ENCODE measurements at regions not wholly inside any gene's neighbourhood (a gene's known extent, or its start where the extent isn't known, plus 50 kb on each side); places are given as distances from the start of the nearest gene placed in this dataset.

DNA sequence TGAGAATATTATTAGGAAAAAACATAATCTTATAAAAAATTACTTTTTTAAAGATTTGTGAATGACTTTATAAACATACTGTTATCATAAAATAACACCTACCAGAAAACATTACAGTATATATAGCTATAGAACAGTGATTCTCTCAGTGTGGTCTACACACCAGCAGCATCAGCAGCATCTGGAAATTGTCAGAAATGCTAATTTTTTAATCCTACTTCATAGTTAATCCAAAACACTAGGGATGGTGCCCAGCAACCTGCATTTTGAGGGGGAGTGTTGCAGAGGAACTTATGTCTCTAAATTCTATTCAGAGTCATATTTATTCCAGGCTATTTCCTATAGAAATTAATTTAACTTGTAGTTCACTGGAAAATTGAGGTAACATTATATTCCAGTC is 1107.8 kb downstream of the IGSF11 start:
- DNase-seq, result no peak
- Histone ChIP-seq H3K36me3 (replicated peaks in 1 of 2; ENCODE audit: control insufficient read depth in 1 of 2, insufficient read depth in 2 of 2, low read length in 1 of 2) (no peaks in the 10 kb centered on the region), H3K27ac (ENCODE audit: low read depth in 2 of 2, low read length in 1 of 2) (peak overlapping the region in 1 of 2 experiments; percentile 89; a peak in 2 of 4 replicates), H3K4me2 (no peak overlapping the region), H3K9me3 (no peaks in the 10 kb centered on the region), H2AFZ (ENCODE audit: low read depth) (no peak overlapping the region), H3K79me2 (ENCODE audit: insufficient read depth) (no peaks in the 10 kb centered on the region), H3K27me3 (ENCODE audit: insufficient read depth) (no peaks in the 10 kb centered on the region), H3K4me3 (ENCODE audit: low read depth in 2 of 2, low read length in 1 of 2) (no peak overlapping the region), H3K4me1 (ENCODE audit: control insufficient read depth in 1 of 2, insufficient read depth in 2 of 2, low read depth in 1 of 2, low read length in 1 of 2) (peaks cover 0 to 34% of the 10 kb centered on the region in 2 experiments; a peak in 3 of 4 replicates), H3K9ac (no peak overlapping the region), H3K9me2 (no peaks in the 10 kb centered on the region), H4K20me1 (ENCODE audit: insufficient read depth) (no peaks in the 10 kb centered on the region), H3F3A (replicated peaks; ENCODE audit: insufficient read depth) (no peaks in the 10 kb centered on the region)
- CTCF ChIA-PET, result interaction anchor here (0.9 to 2.5 kb wide), 4 partner anchors 12 to 71 kb away, joined by 3 to 12 read pairs (median 4); no protein-coding TSS in a partner anchor
- TF ChIP-seq, protein P1, sequence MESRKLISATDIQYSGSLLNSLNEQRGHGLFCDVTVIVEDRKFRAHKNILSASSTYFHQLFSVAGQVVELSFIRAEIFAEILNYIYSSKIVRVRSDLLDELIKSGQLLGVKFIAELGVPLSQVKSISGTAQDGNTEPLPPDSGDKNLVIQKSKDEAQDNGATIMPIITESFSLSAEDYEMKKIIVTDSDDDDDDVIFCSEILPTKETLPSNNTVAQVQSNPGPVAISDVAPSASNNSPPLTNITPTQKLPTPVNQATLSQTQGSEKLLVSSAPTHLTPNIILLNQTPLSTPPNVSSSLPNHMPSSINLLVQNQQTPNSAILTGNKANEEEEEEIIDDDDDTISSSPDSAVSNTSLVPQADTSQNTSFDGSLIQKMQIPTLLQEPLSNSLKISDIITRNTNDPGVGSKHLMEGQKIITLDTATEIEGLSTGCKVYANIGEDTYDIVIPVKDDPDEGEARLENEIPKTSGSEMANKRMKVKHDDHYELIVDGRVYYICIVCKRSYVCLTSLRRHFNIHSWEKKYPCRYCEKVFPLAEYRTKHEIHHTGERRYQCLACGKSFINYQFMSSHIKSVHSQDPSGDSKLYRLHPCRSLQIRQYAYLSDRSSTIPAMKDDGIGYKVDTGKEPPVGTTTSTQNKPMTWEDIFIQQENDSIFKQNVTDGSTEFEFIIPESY (IDR thresholded peaks at IDR 0.05; ENCODE audit: borderline replicate concordance, low read depth), result no peak
- peak in 1 of 2 experiments; percentile 56; a peak in 1 of 4 replicates for TF ChIP-seq EP300 (IDR thresholded peaks at IDR 0.05; ENCODE audit: borderline replicate concordance in 1 of 2, low read depth in 1 of 2, low read length in 1 of 2)
- POLR2A ChIA-PET, result no interaction called here

DNA sequence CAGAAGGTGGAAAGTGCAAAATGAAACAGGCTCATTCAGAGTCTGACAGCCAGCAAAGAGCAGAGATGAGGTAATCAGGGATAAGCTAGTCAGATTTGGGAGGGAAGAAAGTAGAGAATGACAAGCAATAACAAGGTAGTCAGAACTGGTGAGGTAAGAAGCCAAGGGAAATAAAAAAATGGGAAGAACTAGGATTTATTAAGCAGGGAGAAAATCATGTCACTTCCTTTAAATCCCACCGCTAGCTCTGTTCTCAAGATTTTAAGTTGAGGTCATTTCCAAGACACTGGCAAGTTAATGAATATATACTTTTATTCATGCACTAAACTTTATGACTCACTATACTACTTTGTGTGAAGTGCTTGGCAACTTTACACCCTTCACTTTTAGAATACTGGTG is 1106.8 kb downstream of the IGSF11 start:
- H3K27ac ChIP-seq (ENCODE audit: low read depth in 2 of 2, low read length in 1 of 2), result peak overlapping the region in 1 of 2 experiments; percentile 89; a peak in 2 of 4 replicates
- H3K4me3 ChIP-seq (ENCODE audit: low read depth in 2 of 2, low read length in 1 of 2), result no peak overlapping the region
- H3K9me2 ChIP-seq, result no peaks in the 10 kb centered on the region
- CTCF ChIA-PET, result interaction anchor here (0.9 to 2.5 kb wide), 2 partner anchors 13 to 70 kb away, joined by 3 to 12 read pairs; no protein-coding TSS in a partner anchor
- no peaks in the 10 kb centered on the region for H3K79me2 ChIP-seq (ENCODE audit: insufficient read depth)
- WGBS (ENCODE audit: low lambda C conversion rate), result 65% methylated on average over 1 of the region's 1 CpG
- no peak overlapping the region for H3K4me2 ChIP-seq
- no peaks in the 10 kb centered on the region for H3F3A ChIP-seq (replicated peaks; ENCODE audit: insufficient read depth)
- H3K9me3 ChIP-seq, result no peaks in the 10 kb centered on the region
- no peak for TF ChIP-seq TEAD4 (IDR thresholded peaks at IDR 0.05; ENCODE audit: borderline replicate concordance, insufficient read depth)
- no peak for TF ChIP-seq NFIC (IDR thresholded peaks at IDR 0.05; ENCODE audit: borderline replicate concordance)
- TF ChIP-seq CHD2 (IDR thresholded peaks at IDR 0.05; ENCODE audit: low read length, partially characterized antibody), result no peak
- TF ChIP-seq, protein P2, sequence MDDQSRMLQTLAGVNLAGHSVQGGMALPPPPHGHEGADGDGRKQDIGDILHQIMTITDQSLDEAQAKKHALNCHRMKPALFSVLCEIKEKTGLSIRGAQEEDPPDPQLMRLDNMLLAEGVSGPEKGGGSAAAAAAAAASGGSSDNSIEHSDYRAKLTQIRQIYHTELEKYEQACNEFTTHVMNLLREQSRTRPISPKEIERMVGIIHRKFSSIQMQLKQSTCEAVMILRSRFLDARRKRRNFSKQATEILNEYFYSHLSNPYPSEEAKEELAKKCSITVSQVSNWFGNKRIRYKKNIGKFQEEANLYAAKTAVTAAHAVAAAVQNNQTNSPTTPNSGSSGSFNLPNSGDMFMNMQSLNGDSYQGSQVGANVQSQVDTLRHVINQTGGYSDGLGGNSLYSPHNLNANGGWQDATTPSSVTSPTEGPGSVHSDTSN (IDR thresholded peaks at IDR 0.05), result no peak
- TF ChIP-seq FOSL2 (IDR thresholded peaks at IDR 0.05; ENCODE audit: borderline replicate concordance, low read depth), result no peak
- TF ChIP-seq FOXJ3 (CRISPR knock-in tag; IDR thresholded peaks at IDR 0.05), result no peak
- no peak for TF ChIP-seq EP300 (IDR thresholded peaks at IDR 0.05; ENCODE audit: borderline replicate concordance in 1 of 2, low read depth in 1 of 2, low read length in 1 of 2)
- peaks cover 0 to 27% of the 10 kb centered on the region in 2 experiments; a peak in 3 of 4 replicates for H3K4me1 ChIP-seq (ENCODE audit: control insufficient read depth in 1 of 2, insufficient read depth in 2 of 2, low read depth in 1 of 2, low read length in 1 of 2)
- POLR2A ChIA-PET, result no interaction called here
- H2AFZ ChIP-seq (ENCODE audit: low read depth), result peak overlapping the region; percentile 27; the same call in 1 of the 2 replicates
- H3K27me3 ChIP-seq (ENCODE audit: insufficient read depth), result no peaks in the 10 kb centered on the region
- no peak for DNase-seq
- H3K36me3 ChIP-seq (replicated peaks in 1 of 2; ENCODE audit: control insufficient read depth in 1 of 2, insufficient read depth in 2 of 2, low read length in 1 of 2), result no peaks in the 10 kb centered on the region
- no peaks in the 10 kb centered on the region for H4K20me1 ChIP-seq (ENCODE audit: insufficient read depth)
- H3K9ac ChIP-seq, result no peak overlapping the region
